Lung (tissue), 11 donors: ENCODE measurements at regions not wholly inside any gene's neighbourhood (a gene's known extent, or its start where the extent isn't known, plus 50 kb on each side); places are given as distances from the start of the nearest gene placed in this dataset.
"Not testable (repeated sequence)": the region's sequence is repeated elsewhere in the genome, so short reads cannot be mapped to it uniquely, and the experiment has no call there.

Source experiments
- ATAC-seq: fragments of 200-7000 bp; cut with Tn5 transposase; one replicate; pipeline ENCODE4 v1.9.1; 2020; ENCODE audit warnings: moderate number of reproducible peaks; ENCODE audit not compliant: insufficient read depth, low FRiP score
- DNase-seq, 3 donors: peaks; one replicate each; pipeline ENCODE4 v3.0.0-alpha.2; 2013 to 2017
- H3K27ac ChIP-seq, 2 donors: one replicate each; pipeline ENCODE4 v1.5.1; 2013; ENCODE audit warnings: mild to moderate bottlenecking in 2 of 2, moderate library complexity in 2 of 2, control low read depth in 1 of 2, inconsistent platforms in 1 of 2, low read depth in 1 of 2, low read length in 1 of 2
- H3K27me3 ChIP-seq, 3 donors: one replicate each; pipeline ENCODE4 v1.5.1; 2013; ENCODE audit warnings: low read length in 2 of 3; ENCODE audit not compliant: control insufficient read depth in 3 of 3, insufficient read depth in 3 of 3
- H3K36me3 ChIP-seq, 4 donors: one replicate each; pipeline ENCODE4 v1.5.1; 2013; ENCODE audit warnings: low read length in 4 of 4, mild to moderate bottlenecking in 1 of 4, moderate library complexity in 1 of 4; ENCODE audit not compliant: control insufficient read depth in 4 of 4, insufficient read depth in 4 of 4
- H3K4me1 ChIP-seq, 5 donors: one replicate each; pipeline ENCODE4 v1.5.1; 2013; ENCODE audit warnings: low read length in 5 of 5, mild to moderate bottlenecking in 2 of 5, moderate library complexity in 1 of 5; ENCODE audit not compliant: control insufficient read depth in 5 of 5, insufficient read depth in 5 of 5
- H3K4me3 ChIP-seq: one replicate; pipeline ENCODE4 v1.5.1; 2013; ENCODE audit warnings: mild to moderate bottlenecking, control low read depth, moderate library complexity
- H3K9ac ChIP-seq, 2 donors: one replicate each; pipeline ENCODE4 v1.5.1; 2013; ENCODE audit warnings: low read length in 2 of 2, control low read depth in 1 of 2; ENCODE audit not compliant: insufficient read depth in 1 of 2
- H3K9me3 ChIP-seq, 4 donors: one replicate each; pipeline ENCODE4 v1.5.1; 2013; ENCODE audit warnings: low read length in 3 of 4, mild to moderate bottlenecking in 1 of 4, moderate library complexity in 1 of 4; ENCODE audit not compliant: control insufficient read depth in 4 of 4, insufficient read depth in 3 of 4
- WGBS, 2 donors: extraction: QIAGEN DNeasy Blood & Tissue Kit; methylation state at CpG; one replicate each; pipeline ENCODE4 v1.1.7; 2013; 5-methylcytosine and 5-hydroxymethylcytosine counted together
- TF ChIP-seq, protein P1 (sequence below): IDR thresholded peaks from 2 replicates; pipeline ENCODE4 v1.5.1; 2012; ENCODE audit warnings: mild to moderate bottlenecking; ENCODE audit errors: control extremely low read depth, extremely low read depth
- donor health status: control.
- donor health status: control.
- donor health status: Bipolar disorder and iron deficiency.
- donor health status: healthy.
- donor health status: DM: yes; HTN: yes; CAD: no.

DNA sequence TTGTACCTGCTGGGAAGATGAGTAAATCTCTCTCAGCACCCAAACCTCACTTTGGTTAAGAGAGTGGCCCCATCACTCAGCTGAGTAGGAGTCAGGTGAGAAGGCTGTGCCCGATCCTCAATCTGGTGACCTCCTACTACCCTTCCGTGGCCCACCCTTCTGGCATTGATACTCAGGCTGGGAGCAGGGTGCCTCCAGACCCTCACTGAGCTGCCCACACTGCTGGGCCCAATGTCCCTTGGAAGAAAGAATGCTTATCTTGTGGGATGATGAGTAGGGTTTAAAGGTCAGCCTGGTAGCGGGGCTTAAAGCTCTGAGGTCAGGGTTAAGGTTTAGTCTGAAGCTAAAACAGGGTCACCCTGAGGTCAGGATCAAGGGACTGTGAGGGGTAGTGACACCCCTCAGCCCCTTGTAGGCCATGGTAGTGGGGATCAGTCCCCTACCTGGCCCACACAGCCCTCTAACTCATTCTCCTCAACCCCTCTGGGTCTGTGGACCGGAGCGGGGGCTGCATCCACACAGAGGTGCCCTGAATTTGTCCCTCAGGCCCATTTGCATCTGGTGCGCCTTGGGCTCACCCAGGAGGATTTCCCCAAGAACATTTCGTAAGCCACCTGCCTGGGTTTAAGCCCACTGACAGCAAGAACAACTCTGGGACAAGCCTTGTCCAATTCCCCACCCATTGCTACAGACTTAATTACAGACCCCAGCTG is 123.8 kb downstream of the CYP26B1 start:
- Histone ChIP-seq H3K9ac (no peak overlapping the region), H3K36me3 (no peaks in the 10 kb centered on the region), H3K9me3 (no peaks in the 10 kb centered on the region), H3K4me1 (no peaks in the 10 kb centered on the region), H3K27ac (no peak overlapping the region), H3K27me3 (no peaks in the 10 kb centered on the region), H3K4me3 (no peak overlapping the region)
- DNase-seq (peak in 1 of 3 donors; percentile 6), ATAC-seq (no peak)
- WGBS, 2 donors, result 94 to 95% methylated on average over 7 of the region's 7 CpGs
- TF ChIP-seq, protein P1, sequence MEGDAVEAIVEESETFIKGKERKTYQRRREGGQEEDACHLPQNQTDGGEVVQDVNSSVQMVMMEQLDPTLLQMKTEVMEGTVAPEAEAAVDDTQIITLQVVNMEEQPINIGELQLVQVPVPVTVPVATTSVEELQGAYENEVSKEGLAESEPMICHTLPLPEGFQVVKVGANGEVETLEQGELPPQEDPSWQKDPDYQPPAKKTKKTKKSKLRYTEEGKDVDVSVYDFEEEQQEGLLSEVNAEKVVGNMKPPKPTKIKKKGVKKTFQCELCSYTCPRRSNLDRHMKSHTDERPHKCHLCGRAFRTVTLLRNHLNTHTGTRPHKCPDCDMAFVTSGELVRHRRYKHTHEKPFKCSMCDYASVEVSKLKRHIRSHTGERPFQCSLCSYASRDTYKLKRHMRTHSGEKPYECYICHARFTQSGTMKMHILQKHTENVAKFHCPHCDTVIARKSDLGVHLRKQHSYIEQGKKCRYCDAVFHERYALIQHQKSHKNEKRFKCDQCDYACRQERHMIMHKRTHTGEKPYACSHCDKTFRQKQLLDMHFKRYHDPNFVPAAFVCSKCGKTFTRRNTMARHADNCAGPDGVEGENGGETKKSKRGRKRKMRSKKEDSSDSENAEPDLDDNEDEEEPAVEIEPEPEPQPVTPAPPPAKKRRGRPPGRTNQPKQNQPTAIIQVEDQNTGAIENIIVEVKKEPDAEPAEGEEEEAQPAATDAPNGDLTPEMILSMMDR, result no peak

DNA sequence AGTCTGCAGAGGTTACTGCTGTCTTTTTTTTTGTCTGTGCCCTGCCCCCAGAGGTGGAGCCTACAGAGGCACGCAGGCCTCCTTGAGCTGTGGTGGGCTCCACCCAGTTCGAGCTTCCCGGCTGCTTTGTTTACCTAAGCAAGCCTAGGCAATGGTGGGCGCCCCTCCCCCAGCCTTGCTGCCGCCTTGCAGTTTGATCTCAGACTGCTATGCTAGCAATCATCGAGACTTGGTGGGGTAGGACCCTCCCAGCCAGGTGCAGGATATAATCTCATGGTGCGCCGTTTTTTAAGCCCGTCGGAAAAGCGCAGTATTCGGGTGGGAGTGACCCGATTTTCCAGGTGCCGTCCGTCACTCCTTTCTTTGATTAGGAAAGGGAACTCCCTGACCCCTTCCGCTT is 126.3 kb downstream of the CYP26B1 start:
- not testable (repeated sequence) for H3K27ac ChIP-seq, DNase-seq, H3K27me3 ChIP-seq, ATAC-seq, H3K4me1 ChIP-seq, H3K9ac ChIP-seq, H3K36me3 ChIP-seq, H3K9me3 ChIP-seq, H3K4me3 ChIP-seq
- WGBS, 2 donors, result 76 to 80% methylated on average over 14 to 16 of the region's 16 CpGs

DNA sequence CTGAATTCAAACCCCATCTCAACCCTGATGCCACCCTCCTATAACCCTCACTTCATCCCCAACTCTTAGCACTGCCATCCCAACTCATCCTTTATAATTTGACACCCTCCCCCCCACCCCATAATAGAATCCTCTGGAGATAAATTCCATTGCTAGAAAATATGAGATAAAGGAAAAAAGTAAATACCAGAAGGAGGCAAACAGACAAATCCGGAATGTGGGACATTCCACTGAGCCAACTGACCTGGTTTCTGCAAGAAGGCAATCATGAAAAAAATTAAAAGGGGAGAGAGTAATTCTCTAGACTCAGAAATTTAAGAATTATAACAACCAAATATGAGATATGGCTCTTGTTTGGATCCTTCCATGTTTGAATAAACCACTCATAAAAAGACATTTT is 132.4 kb downstream of the CYP26B1 start:
- Histone ChIP-seq H3K4me3 (no peak overlapping the region), H3K4me1 (no peaks in the 10 kb centered on the region), H3K9ac (no peak overlapping the region), H3K36me3 (no peaks in the 10 kb centered on the region), H3K9me3 (no peaks in the 10 kb centered on the region), H3K27ac (no peak overlapping the region), H3K27me3 (no peaks in the 10 kb centered on the region)
- TF ChIP-seq, protein P1, result no peak
- DNase-seq (no peak), ATAC-seq (no peak)
- 53 to 68% methylated on average over 1 of the region's 1 CpG for WGBS, 2 donors

DNA sequence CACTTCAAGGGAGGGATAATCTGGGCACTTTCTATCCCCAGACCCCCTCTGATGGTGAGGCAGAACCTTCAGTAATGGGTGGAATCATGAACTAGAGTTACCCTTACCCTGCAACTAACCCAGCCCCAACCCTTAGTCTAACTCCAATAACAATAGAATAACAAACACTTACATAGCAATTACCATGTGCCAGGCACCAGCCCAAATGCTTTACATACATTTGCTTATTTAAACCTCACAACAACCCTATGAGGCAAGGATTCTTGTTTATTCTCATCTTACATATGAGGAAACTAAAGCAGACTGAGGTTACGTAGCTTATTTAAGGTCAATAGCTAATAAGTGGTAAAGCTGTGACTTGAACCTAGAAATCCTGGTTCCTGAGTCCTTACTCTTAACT is 132.8 kb downstream of the CYP26B1 start:
- no peaks in the 10 kb centered on the region for H3K36me3 ChIP-seq
- H3K4me1 ChIP-seq, result no peaks in the 10 kb centered on the region
- ATAC-seq (no peak), DNase-seq (no peak)
- H3K27ac ChIP-seq, result no peak overlapping the region
- WGBS, 2 donors, result 85 to 89% methylated on average over 1 of the region's 1 CpG
- TF ChIP-seq, protein P1, result no peak
- no peak overlapping the region for H3K9ac ChIP-seq
- H3K27me3 ChIP-seq, result peaks cover 0 to 2% (median 0%) of the 10 kb centered on the region in 3 donors
- no peak overlapping the region for H3K4me3 ChIP-seq
- no peaks in the 10 kb centered on the region for H3K9me3 ChIP-seq
